Transverse colon (tissue), 4 donors: ENCODE measurements at regions not wholly inside any gene's neighbourhood (a gene's known extent, or its start where the extent isn't known, plus 50 kb on each side); places are given as distances from the start of the nearest gene placed in this dataset.

Source experiments
- DNase-seq: peaks from one replicate; pipeline ENCODE4 v3.0.0-alpha.2; 2019
- H3K27ac ChIP-seq, 4 donors: fragments of 200-600 bp; sonication (generic); 2 replicates each; pipeline ENCODE4 v1.5.1; 2016 to 2018; ENCODE audit warnings: inconsistent platforms in 4 of 4
- H3K27me3 ChIP-seq: fragments of 200-600 bp; sonication (generic); 2 replicates; pipeline ENCODE4 v1.5.1; 2017; ENCODE audit warnings: inconsistent platforms
- H3K36me3 ChIP-seq, 4 donors: fragments of 200-600 bp; sonication (generic); 2 replicates each; pipeline ENCODE4 v1.5.1; 2017 to 2019; ENCODE audit warnings: inconsistent platforms in 4 of 4
- H3K4me1 ChIP-seq, 4 donors: fragments of 200-600 bp; sonication (generic); 2 replicates each; pipeline ENCODE4 v1.5.1; 2017 to 2020; ENCODE audit warnings: inconsistent platforms in 4 of 4
- H3K4me3 ChIP-seq, 4 donors: fragments of 200-600 bp; sonication (generic); 1 replicate in 1 of 4; 2 replicates in 3 of 4; pipeline versions ENCODE4 v1.5.1 to v1.6.1; 2017 to 2019; ENCODE audit warnings: inconsistent platforms in 4 of 4
- H3K9me3 ChIP-seq, 2 donors: fragments of 200-600 bp; sonication (generic); 2 replicates each; pipeline ENCODE4 v1.5.1; 2017 to 2019; ENCODE audit warnings: inconsistent platforms in 2 of 2
- EP300 ChIP-seq: sonication (generic); formaldehyde crosslinking; IDR thresholded peaks from one replicate; pipeline ENCODE4 v1.6.1; 2017; ENCODE audit warnings: antibody characterized with exemption, low read depth
- POLR2A ChIP-seq: fragments of 450-650 bp; IDR thresholded peaks from one replicate; pipeline ENCODE4 v1.6.1; 2016; ENCODE audit warnings: antibody characterized with exemption, mild to moderate bottlenecking, moderate library complexity
- POLR2AphosphoS5 ChIP-seq, 3 donors: sonication (generic); formaldehyde crosslinking; IDR thresholded peaks; one replicate each; pipeline ENCODE4 v1.6.1; 2016; ENCODE audit warnings: antibody characterized with exemption in 3 of 3
- WGBS, 2 donors: methylation state at CpG; one replicate each; pipeline ENCODE4 v1.1.5; 2018; ENCODE audit warnings: low coverage in 1 of 2; 5-methylcytosine and 5-hydroxymethylcytosine counted together
- in situ Hi-C, 4 donors: fragments of 200-750 bp; cut with MboI; loops; one replicate each; pipeline versions ENCODE4 v1.15.0 to v1.15.1; 2017; ENCODE audit warnings: low sequenced_read_pairs in 3 of 4, low pct_ligation_motif_present in 1 of 4, low pct_unique_long_range_greater_than_20kb in 1 of 4
- intact Hi-C: fragments of 100-400 bp; cut with DNase I; formaldehyde crosslinking; loops from one replicate; pipeline ENCODE4 v1.15.1; 2023; ENCODE audit warnings: low total_unique reads
- TF ChIP-seq, protein P1 (sequence below), 5 experiments: fragments of 200-600 bp in 3 of 5; fragments of 450-650 bp in 2 of 5; sonication (generic) in 3 of 5; IDR thresholded peaks; 1 replicate in 2 of 5; 2 replicates in 3 of 5; pipeline ENCODE4 v1.5.1; 2016 to 2017; ENCODE audit warnings: antibody characterized with exemption in 5 of 5, inconsistent platforms in 3 of 5, mild to moderate bottlenecking in 2 of 5, moderate library complexity in 1 of 5

- Histone ChIP-seq H3K27ac (no peak overlapping the region), H3K9me3 (no peaks in the 10 kb centered on the region), H3K4me1 (no peaks in the 10 kb centered on the region), H3K27me3 (no peaks in the 10 kb centered on the region), H3K36me3 (no peaks in the 10 kb centered on the region), H3K4me3 (no peak overlapping the region)
- DNase-seq, result no peak
- 79% methylated on average over 7 of the region's 7 CpGs; no CpG with 5 or more reads in 1 of the 2 donors for WGBS, 2 donors
- intact Hi-C loops (no loop called here), in situ Hi-C loops (no loop called here)
- TF ChIP-seq EP300 (no peak), POLR2A (no peak), POLR2AphosphoS5 (IDR thresholded peaks at IDR 0.05) (no peak)
- TF ChIP-seq, protein P1, sequence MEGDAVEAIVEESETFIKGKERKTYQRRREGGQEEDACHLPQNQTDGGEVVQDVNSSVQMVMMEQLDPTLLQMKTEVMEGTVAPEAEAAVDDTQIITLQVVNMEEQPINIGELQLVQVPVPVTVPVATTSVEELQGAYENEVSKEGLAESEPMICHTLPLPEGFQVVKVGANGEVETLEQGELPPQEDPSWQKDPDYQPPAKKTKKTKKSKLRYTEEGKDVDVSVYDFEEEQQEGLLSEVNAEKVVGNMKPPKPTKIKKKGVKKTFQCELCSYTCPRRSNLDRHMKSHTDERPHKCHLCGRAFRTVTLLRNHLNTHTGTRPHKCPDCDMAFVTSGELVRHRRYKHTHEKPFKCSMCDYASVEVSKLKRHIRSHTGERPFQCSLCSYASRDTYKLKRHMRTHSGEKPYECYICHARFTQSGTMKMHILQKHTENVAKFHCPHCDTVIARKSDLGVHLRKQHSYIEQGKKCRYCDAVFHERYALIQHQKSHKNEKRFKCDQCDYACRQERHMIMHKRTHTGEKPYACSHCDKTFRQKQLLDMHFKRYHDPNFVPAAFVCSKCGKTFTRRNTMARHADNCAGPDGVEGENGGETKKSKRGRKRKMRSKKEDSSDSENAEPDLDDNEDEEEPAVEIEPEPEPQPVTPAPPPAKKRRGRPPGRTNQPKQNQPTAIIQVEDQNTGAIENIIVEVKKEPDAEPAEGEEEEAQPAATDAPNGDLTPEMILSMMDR (IDR thresholded peaks at IDR 0.05), result no peak
Observed at GRCh38 chr15:77775373-77775772, 142.7 kb upstream of the LINGO1 start.

- intact Hi-C loops (no loop called here), in situ Hi-C loops (no loop called here)
- H3K9me3 ChIP-seq, result no peaks in the 10 kb centered on the region
- no peak for DNase-seq
- TF ChIP-seq POLR2A (no peak), POLR2AphosphoS5 (IDR thresholded peaks at IDR 0.05) (no peak), EP300 (no peak)
- TF ChIP-seq, protein P1 (IDR thresholded peaks at IDR 0.05), result no peak
- no peaks in the 10 kb centered on the region for H3K36me3 ChIP-seq
- no peaks in the 10 kb centered on the region for H3K4me1 ChIP-seq
- no peak overlapping the region for H3K4me3 ChIP-seq
- H3K27me3 ChIP-seq, result peaks cover under 1% of the 10 kb centered on the region
- WGBS, 2 donors, result 80% methylated on average over 8 of the region's 8 CpGs; no CpG with 5 or more reads in 1 of the 2 donors
- H3K27ac ChIP-seq, result no peak overlapping the region
Observed at GRCh38 chr15:77774350-77774749, 141.6 kb upstream of the LINGO1 start.

DNA sequence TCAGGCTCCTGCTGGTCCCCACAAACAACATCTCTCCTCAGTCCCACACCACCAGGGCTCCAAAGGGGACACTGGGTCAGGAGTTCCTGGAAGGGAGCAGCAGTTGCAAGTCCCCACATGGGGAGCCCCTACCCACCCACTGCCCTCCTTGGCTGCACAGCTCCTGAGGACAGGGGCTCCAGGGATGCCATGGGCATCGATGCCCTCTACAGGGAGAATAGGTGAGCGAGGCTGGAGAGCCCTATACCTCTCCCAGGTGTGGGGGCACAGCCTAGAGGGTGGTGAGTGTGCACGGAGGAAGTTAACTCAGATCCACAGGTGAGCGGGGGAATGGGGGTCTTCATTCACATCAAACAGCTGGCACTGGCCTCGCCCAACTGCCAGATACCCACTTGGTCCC, 141.2 kb upstream of the LINGO1 start:
- intact Hi-C loops, result no loop called here
- Histone ChIP-seq H3K4me3 (no peak overlapping the region), H3K27ac (no peak overlapping the region), H3K36me3 (no peaks in the 10 kb centered on the region), H3K4me1 (no peaks in the 10 kb centered on the region), H3K27me3 (peaks cover 5% of the 10 kb centered on the region), H3K9me3 (no peaks in the 10 kb centered on the region)
- TF ChIP-seq, protein P1 (IDR thresholded peaks at IDR 0.05), result no peak
- no peak for TF ChIP-seq POLR2A
- no peak for TF ChIP-seq POLR2AphosphoS5 (IDR thresholded peaks at IDR 0.05)
- TF ChIP-seq EP300, result no peak
- no peak for DNase-seq
- in situ Hi-C loops, result no loop called here
- 79 to 90% methylated on average over 2 to 5 of the region's 5 CpGs for WGBS, 2 donors

DNA sequence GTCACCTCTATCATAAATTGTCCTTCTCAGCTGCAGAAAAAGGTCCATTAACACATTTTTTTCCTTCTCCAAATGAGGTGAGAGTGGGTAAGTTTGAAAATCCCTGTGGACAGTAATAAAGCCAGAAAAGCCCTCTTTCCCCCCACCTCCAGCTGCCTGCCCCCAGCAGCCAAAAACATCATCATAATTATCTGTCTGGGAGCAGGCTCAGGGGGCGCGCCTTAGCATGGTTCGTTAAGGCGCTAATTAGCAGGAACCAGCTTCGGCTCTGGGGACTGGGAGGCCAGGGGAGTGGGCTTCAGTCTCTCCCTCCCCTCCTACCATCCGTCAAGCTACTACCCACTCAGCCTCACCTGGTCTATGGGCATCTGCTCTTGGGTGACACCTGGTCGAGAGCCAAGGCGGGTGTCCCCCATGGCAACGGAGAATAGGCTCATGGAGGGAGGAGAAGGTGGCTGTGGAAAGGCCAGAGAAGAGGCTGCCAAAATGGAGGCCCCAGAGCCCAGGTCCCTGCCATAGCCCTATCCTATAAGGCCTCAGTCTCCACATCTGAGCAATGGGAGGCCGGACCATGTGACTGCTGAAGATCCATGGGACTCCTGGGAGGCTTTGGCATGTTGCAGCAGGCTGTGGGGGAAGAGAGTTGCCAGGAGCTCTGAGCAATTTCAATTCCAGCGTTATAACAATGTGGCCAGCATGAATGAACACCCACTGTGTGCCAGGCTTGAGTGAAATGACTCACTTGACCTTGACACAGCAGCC, 140.1 kb upstream of the LINGO1 start:
- no peaks in the 10 kb centered on the region for H3K4me1 ChIP-seq
- peaks cover 12% of the 10 kb centered on the region for H3K27me3 ChIP-seq
- no peaks in the 10 kb centered on the region for H3K36me3 ChIP-seq
- no peak overlapping the region for H3K4me3 ChIP-seq
- no peak for DNase-seq
- 80% methylated on average over 11 of the region's 11 CpGs; no CpG with 5 or more reads in 1 of the 2 donors for WGBS, 2 donors
- no peak for TF ChIP-seq POLR2A
- TF ChIP-seq, protein P1 (IDR thresholded peaks at IDR 0.05), result no peak
- TF ChIP-seq POLR2AphosphoS5 (IDR thresholded peaks at IDR 0.05), result no peak
- no peak for TF ChIP-seq EP300
- in situ Hi-C loops, result no loop called here
- intact Hi-C loops, result no loop called here
- no peaks in the 10 kb centered on the region for H3K9me3 ChIP-seq
- no peak overlapping the region for H3K27ac ChIP-seq
